ENCODE measurements at regions not wholly inside any gene's neighbourhood (a gene's known extent, or its start where the extent isn't known, plus 50 kb on each side); places are given as distances from the start of the nearest gene placed in this dataset.

GRCh38 chr5:101505891-101506570 lies 602.9 kb upstream of the ST8SIA4 start:
- no peak overlapping the region for H3K4me3 ChIP-seq
- no peaks in the 10 kb centered on the region for H4K20me1 ChIP-seq (replicated peaks; ENCODE audit: control insufficient read depth, insufficient read depth, low read length)
- no peaks in the 10 kb centered on the region for H3K36me3 ChIP-seq (ENCODE audit: control insufficient read depth, insufficient read depth, low read length)
- intact Hi-C loops (cut with micrococcal nuclease) (no loop called here), in situ Hi-C loops (cut with MboI) (no loop called here)
- CTCF ChIA-PET (ENCODE audit: low intra/inter-chr PET ratio): no interaction called here
- TF ChIP-seq ZNF79 (CRISPR knock-in tag; IDR thresholded peaks at IDR 0.05; ENCODE audit: low read depth): no peak
- TF ChIP-seq ZBTB1 (CRISPR knock-in tag; IDR thresholded peaks at IDR 0.05; ENCODE audit: borderline replicate concordance, low read depth): no peak
- TF ChIP-seq XRCC4 (IDR thresholded peaks at IDR 0.05; ENCODE audit: extremely low read depth, insufficient read depth, insufficient read length): no peak
- no peak overlapping the region for H3K4me2 ChIP-seq (ENCODE audit: insufficient read depth, low read length)
- POLR2A ChIA-PET: no interaction called here
- no peak overlapping the region for H3K9ac ChIP-seq (ENCODE audit: insufficient read depth in 1 of 2, low read depth in 2 of 2, low read length in 2 of 2)
- no peaks in the 10 kb centered on the region for H3K79me2 ChIP-seq (ENCODE audit: control insufficient read depth, insufficient read depth, low read length)
- no peaks in the 10 kb centered on the region for H3K4me1 ChIP-seq (replicated peaks in 1 of 2; ENCODE audit: control insufficient read depth in 2 of 2, insufficient read depth in 2 of 2, low read length in 2 of 2)
- ATAC-seq: no peak
- H3K27ac ChIP-seq (ENCODE audit: extremely low read depth, low read depth, low read length): no peak overlapping the region
- no peak for DNase-seq (ENCODE audit: extremely low read depth in 1 of 4, low spot score in 3 of 4)
- H3K9me3 ChIP-seq (replicated peaks; ENCODE audit: control insufficient read depth, insufficient read depth, low read depth, low read length): no peaks in the 10 kb centered on the region
- H3K27me3 ChIP-seq (ENCODE audit: control insufficient read depth in 2 of 2, insufficient read depth in 2 of 2, low read length in 2 of 2): no peaks in the 10 kb centered on the region
- H3K9me1 ChIP-seq (ENCODE audit: control insufficient read depth, insufficient read depth, low read length): no peaks in the 10 kb centered on the region
- no TSS peak for BruUV-seq (replicated peaks)
- no peak overlapping the region for H2AFZ ChIP-seq (ENCODE audit: low read depth, low read length)
- under 1% methylated on average over 23 of the region's 25 CpGs for WGBS (ENCODE audit: insufficient coverage, low coverage, missing lambda C conversion rate)
- no peak for FAIRE-seq

GRCh38 chr5:101482931-101483330 lies 579.8 kb upstream of the ST8SIA4 start:
- H3K9ac ChIP-seq (ENCODE audit: insufficient read depth in 1 of 2, low read depth in 2 of 2, low read length in 2 of 2): no peak overlapping the region
- TF ChIP-seq VEZF1 (CRISPR knock-in tag; IDR thresholded peaks at IDR 0.05): no peak
- no peak for TF ChIP-seq CBX5 (IDR thresholded peaks at IDR 0.05; ENCODE audit: borderline replicate concordance, low read depth)
- no peak for TF ChIP-seq HDAC3 (IDR thresholded peaks at IDR 0.05; ENCODE audit: borderline replicate concordance, partially characterized antibody)
- TF ChIP-seq SAP30 (IDR thresholded peaks at IDR 0.05; ENCODE audit: borderline replicate concordance, insufficient read depth, low read depth, low read length, poor library complexity, severe bottlenecking): no peak
- no peak for TF ChIP-seq AFF4 (CRISPR knock-in tag; IDR thresholded peaks at IDR 0.05)
- no peak for TF ChIP-seq ZNF75A (CRISPR knock-in tag; IDR thresholded peaks at IDR 0.05)
- no peak for TF ChIP-seq MCM2 (IDR thresholded peaks at IDR 0.05; ENCODE audit: low read depth)
- no peaks in the 10 kb centered on the region for H3K4me1 ChIP-seq (replicated peaks in 1 of 2; ENCODE audit: control insufficient read depth in 2 of 2, insufficient read depth in 2 of 2, low read length in 2 of 2)
- no peak overlapping the region for H2AFZ ChIP-seq (ENCODE audit: low read depth, low read length)
- FAIRE-seq (no peak), DNase-seq (ENCODE audit: extremely low read depth in 1 of 4, low spot score in 3 of 4) (no peak), ATAC-seq (no peak)
- in situ Hi-C loops (cut with MboI): no loop called here
- ChIA-PET POLR2A (no interaction called here), CTCF (ENCODE audit: low intra/inter-chr PET ratio) (no interaction called here)
- H3K9me1 ChIP-seq (ENCODE audit: control insufficient read depth, insufficient read depth, low read length): no peaks in the 10 kb centered on the region
- no peaks in the 10 kb centered on the region for H3K79me2 ChIP-seq (ENCODE audit: control insufficient read depth, insufficient read depth, low read length)
- no peaks in the 10 kb centered on the region for H4K20me1 ChIP-seq (replicated peaks; ENCODE audit: control insufficient read depth, insufficient read depth, low read length)
- no peaks in the 10 kb centered on the region for H3K36me3 ChIP-seq (ENCODE audit: control insufficient read depth, insufficient read depth, low read length)
- no peak overlapping the region for H3K27ac ChIP-seq (ENCODE audit: extremely low read depth, low read depth, low read length)
- BruUV-seq (replicated peaks): no TSS peak
- H3K4me3 ChIP-seq: no peak overlapping the region
- H3K27me3 ChIP-seq (ENCODE audit: control insufficient read depth in 2 of 2, insufficient read depth in 2 of 2, low read length in 2 of 2): no peaks in the 10 kb centered on the region
- intact Hi-C loops (cut with micrococcal nuclease): no loop called here
- 0% methylated on average over 3 of the region's 3 CpGs for WGBS (ENCODE audit: insufficient coverage, low coverage, missing lambda C conversion rate)
- no peaks in the 10 kb centered on the region for H3K9me3 ChIP-seq (replicated peaks; ENCODE audit: control insufficient read depth, insufficient read depth, low read depth, low read length)
- H3K4me2 ChIP-seq (ENCODE audit: insufficient read depth, low read length): no peak overlapping the region

Measured in K562 (cell line).